Left colon (tissue), 2 donors: ENCODE measurements at regions not wholly inside any gene's neighbourhood (a gene's known extent, or its start where the extent isn't known, plus 50 kb on each side); places are given as distances from the start of the nearest gene placed in this dataset.
A peak's percentile ranks its signal among the peaks of the same experiment; 100 is the strongest.

Experiments used
- ATAC-seq: fragments of 200-7000 bp; cut with Tn5 transposase; one replicate; pipeline ENCODE4 v1.9.1; 2020; ENCODE audit warnings: mild to moderate bottlenecking, moderate library complexity
- DNase-seq, 2 donors: peaks; one replicate each; pipeline ENCODE4 v3.0.0-alpha.2; 2020
- intact Hi-C, 2 donors: fragments of 100-400 bp; cut with DNase I in 1 of 2; cut with micrococcal nuclease in 1 of 2; formaldehyde crosslinking; loops; one replicate each; pipeline versions ENCODE4 v1.11.2 to v1.14.0; 2022; cut with DNase I, micrococcal nuclease
- donor health status: DM: no; HTN: no; CAD: no.
- donor health status: DM: yes; HTN: yes; CAD: no.

DNA sequence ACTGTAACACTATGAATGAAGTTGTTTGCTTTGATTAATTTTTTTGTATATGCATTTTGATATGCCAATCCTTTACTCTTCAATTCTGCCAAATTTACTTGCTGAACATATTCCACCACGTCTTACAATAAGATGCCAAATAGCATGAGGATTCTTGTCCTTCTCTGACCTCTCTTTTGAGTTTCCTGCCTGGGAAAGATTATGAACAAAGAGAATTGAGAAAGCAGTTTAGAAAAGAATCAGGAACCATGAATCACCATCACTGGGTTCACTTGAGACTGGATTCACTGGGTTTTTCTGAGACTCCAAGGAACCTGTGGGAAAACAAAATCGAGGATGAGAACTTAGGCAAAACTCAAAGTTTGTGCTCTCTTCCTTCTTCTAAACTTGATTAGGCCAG is 256.5 kb downstream of the CETN3 start:
- intact Hi-C loops: no loop called here
- DNase-seq: no peak
- no peak for ATAC-seq

DNA sequence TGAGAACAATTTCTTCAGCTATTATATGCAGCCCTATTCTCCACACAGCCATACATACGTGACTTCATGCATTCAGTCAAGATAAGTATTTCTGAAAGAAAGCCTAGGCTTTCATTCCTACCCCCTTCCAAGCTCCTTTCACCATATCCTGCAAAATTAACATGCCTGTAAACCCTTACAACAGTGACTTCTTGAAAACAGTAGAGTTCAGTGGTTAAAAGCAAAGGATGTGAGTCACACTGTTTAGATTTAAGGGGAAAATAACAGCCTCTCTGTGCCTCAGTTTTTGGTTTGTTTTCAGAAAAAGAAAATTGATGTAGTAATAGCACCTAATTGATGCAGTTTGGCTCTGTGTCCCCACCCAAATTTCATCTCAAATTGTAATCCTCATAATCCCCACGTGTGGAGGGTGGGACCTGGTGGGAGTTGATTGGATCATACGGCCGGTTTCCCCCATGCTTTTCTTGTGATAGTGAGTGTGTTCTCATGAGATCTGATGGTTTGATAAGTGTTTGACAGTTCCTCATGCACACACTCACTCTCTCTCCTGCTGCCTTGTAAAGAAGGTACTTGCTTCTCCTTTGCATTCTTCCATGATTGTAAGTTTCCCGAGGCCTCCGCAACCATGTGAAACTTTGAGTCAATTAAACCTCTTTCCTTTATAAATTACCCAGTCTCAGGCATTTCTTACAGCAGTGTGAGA is 264.8 kb downstream of the CETN3 start:
- DNase-seq: no peak

DNA sequence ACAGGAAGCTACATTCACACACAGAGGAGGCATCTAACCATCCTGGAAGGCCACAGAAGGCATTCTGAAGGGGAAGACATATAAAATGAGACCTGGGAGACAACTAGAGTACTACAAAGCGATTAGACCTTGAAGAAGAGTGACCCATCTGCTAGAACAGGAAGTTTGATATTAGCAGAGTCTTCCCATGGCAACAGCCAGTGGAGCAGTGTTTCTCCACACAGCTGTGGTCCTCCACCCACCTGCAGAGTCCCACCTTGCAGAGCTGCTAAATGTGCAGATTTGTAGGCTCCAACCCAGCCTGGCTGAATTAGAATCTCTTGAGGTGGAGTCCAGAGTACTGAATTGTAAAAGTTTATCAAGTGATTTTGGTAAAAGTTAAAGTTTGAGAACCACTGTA is 267.0 kb downstream of the CETN3 start:
- ATAC-seq (no peak), DNase-seq (no peak)
- intact Hi-C loops: no loop called here

More for the DNA sequence above, 264.8 kb downstream of the CETN3 start:
- intact Hi-C loops: no loop called here
- no peak for ATAC-seq

DNA sequence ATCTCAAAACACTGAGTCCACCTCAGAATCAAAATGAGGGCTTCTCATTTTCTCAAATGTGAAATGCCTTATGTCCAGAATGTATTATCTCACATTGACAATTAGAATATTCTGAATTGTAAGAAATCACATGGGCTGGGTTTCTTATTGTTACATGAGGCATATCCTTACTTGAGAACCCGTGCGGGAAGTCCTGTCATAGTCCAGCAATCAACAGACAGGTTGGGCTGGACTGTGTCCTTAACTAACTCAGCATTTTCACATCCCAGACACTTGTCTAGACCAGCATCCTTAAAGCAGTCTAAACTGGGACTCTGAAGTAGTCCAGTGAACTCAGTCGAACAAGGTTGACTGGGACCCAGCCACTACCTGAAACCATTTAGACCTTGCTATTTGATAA is 267.6 kb downstream of the CETN3 start:
- DNase-seq (no peak), ATAC-seq (no peak)
- intact Hi-C loops: no loop called here

DNA sequence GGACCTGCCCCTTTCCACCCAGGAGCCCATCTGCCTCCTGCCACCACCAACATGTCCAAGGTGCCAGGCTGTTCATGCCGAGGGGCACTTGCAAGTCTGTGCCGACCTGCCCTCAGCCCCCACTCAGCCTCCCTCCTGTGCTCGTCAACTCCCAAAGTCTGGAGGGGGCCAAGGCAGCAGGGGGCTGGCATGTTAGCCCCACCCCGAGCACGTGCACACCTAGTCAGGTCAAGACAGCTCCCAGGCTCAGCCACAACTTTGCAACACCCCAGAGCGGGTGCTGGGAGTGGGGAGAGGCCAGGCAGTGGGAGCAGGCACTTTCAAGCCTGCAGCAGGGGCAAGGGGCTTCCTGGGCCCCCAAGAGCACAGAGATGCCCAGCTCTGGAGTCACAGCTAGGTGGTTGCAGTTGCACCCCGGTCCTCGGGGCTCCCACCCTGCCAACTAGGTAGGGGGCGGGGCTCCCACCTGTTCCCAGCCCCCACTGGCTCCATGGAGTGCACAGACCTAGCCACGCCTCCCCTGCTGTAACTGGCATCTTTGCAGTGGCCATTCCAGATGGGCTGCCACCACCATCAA is 272.5 kb downstream of the CETN3 start:
- DNase-seq (no peak), ATAC-seq (no peak)
- intact Hi-C loops: no loop called here

DNA sequence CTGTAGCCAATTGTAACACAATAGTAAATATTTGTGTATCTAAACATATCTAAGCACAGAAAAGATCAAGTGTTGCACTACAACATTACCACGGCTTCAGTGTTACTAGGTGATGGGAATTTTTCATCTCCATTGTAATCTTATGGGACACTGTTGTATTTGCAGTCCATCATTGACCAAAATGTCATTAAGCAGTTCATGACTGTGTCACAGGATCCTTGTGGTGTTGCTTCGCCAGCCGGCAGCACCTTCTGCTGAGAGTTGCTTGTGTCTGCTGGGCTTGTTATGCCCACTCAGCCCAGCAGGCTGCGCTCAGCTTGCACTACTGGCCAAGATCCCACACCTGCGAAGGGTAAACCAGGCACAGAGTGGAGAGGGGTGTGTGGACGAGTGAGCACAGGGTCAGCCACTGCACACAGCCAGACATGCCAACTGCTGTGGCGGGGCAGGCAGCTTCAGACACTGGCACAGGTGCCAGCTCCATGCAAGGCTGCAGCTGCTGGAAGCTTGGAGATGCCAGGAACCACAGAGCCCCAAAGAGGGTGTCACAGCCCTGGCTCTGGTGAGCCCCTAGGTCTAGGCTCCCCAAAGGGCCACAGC is 273.7 kb downstream of the CETN3 start:
- DNase-seq (peak in 1 of 2 donors; percentile 54), ATAC-seq (peak; percentile 91)
- intact Hi-C loops: no loop called here

DNA sequence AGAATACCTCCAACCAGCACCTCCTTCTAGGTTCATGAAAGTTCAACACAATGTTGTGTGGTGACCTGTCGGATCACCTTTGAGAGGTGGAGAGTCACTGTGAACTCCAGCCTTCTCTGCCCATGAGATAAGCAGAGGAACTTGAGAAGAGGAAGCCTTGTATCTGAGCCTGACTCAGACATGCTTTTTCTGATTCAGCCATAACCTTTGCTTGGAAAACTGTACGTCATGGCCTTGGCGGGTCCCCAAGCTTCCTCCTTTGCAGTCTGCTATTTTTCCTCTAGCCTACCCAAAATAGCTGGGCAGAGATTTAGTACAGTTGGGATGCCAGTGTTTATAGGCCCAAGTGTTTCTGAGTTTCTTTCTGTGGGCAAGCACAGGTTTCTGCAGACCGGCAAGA is 274.7 kb downstream of the CETN3 start:
- ATAC-seq (no peak), DNase-seq (peak in 1 of 2 donors; percentile 16)
- intact Hi-C loops: no loop called here

DNA sequence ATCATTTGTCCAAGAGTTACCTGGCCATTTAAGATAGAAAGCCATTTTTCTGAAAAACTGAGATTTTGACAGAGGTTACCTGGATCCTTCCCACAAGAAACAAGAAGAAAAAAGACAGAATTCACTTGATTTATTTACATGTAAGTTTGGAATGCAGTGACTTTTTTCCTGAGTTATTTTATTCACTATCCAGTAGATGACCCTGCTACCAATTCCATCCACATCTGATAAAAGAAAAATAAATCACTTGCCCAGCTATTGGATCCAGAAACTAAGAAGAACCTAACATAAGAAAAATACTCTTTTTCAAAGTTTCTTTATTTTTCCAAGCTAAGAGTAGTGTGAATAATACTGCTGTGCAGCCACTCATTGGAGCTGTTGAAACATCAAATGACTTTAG is 275.2 kb downstream of the CETN3 start:
- DNase-seq: no peak
- intact Hi-C loops: no loop called here
- no peak for ATAC-seq

DNA sequence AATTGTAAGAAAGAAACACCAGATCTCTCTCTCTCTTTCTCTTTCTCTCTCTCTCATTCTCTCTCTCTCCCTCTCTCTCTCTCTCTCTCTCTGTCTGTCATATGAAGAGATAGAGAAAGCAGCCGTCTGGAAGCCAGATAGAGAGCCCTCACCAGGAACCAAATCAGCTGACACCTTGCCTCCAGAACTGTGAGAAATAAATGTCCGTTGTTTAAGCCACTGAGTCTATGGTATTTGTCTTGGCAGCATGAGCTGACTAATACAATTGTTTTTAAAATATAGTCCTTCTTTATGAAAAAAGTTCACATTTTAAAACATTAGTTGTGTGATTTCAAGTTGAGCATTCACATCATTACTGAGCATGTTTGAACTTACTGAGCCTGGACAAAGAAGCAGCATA is 275.6 kb downstream of the CETN3 start:
- intact Hi-C loops: no loop called here
- DNase-seq (no peak), ATAC-seq (no peak)

DNA sequence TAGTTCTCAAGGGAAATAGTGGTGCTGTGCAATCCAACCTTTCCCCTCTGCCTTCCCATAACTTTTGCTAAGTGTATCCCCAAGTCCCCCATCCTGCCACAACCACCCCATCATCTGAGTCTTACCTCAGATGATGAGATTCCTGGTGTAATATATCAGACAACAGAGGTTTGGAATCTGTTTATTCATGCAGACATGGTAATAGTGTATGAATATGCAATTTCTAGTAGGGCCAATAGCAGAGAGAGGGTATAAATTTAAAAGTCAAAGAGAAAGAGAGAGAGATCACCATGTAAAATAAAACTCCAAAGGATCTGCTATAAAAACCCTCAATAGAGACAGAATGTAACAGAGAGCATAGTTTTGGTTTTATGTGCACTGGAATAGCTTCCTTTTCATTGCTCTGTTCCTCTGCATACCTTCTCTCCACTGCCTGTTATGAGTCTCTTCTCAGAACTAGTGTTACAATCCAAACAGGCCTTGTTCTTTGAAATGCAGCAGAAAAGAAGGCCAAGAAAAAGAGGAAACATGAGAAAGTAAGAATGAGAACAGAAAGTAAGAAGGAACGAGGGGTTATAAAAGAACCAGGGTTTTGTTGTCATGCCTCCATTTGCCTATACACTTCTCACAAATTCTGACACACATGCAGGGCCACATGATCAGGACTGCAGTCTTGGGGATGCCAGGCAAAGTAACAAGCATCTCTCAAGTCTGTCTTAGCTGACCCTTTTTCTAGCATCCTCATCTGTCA is 278.0 kb downstream of the CETN3 start:
- ATAC-seq (no peak), DNase-seq (no peak)
- intact Hi-C loops: no loop called here

DNA sequence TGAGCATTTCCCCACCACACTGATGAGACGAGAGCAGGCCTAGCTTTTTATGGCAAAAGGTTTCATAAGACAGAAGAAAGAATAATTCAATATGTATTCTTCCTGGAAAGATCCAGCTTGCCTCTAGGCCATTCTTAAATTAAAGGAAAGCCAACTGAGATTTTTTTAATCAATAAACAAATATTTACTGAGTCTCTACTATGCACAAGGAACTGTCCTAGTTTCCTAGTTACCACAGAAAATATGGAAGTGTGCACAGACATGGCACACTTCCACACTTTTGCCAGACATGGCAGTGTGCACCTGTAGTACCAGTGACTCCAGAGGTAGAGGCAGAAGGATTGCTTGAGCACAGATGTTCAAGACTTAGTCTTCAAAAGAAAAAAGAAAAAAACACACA is 281.0 kb downstream of the CETN3 start:
- ATAC-seq (no peak), DNase-seq (no peak)
- intact Hi-C loops: no loop called here

DNA sequence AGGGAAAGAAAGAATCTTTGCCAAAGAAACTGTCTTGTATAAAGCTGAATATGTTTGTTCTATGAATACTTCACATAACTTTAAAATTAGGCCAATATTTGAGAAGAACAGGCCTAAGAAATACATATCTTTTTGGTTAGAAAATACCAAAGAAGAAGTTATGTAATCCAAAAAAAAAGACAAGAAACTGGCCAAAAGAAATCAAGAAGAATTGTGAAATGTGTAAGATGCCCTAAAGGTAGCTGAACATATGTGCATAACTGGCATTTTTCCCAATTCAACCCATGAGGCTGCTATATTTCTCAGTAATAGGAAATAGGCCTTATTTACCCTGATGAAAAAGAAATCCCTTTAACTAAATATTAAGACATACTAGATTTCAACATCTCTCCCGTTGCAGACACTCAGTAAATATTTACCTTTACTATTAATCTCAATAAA is 290.0 kb downstream of the CETN3 start:
- ATAC-seq (no peak), DNase-seq (no peak)
- intact Hi-C loops: no loop called here

DNA sequence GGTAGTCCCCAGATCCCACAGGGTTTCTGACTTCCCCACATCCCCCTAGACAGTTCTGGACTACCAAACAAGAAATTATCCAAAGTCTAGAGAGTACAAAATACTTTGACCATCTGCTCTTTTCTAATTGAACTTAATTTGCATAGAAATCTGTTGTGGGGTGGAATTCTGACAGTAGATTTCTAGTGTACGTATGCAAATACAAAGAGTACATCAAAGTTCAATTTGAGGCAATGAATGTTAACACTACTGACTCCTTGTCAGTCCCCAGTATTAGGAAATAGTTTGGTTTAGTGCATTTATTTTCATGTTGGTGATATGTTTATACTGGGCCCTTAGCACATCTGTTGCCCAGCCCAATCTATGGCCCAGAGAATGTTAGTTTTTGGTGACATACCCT is 292.6 kb downstream of the CETN3 start:
- no peak for DNase-seq
- intact Hi-C loops: no loop called here
- ATAC-seq: no peak

DNA sequence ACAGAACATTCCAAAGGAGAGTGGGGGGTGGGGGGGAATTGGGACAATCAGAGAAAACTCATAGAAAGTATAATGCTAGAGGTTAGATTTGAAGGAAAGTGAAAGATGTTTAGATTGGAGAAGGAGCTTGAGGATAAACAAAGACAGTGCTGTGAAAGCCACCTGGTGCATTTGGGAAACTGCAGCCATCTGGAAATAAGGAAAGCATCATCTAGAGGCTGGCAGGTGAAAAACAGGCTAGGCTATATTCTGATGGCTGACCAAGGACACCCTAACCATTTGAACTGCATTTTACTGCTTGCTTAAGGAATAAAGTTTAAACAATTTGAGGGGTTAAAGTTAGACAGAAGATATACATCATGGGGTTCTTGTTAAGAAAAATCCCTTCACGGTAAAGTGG is 296.4 kb downstream of the CETN3 start:
- intact Hi-C loops: no loop called here
- ATAC-seq: no peak
- DNase-seq: no peak

DNA sequence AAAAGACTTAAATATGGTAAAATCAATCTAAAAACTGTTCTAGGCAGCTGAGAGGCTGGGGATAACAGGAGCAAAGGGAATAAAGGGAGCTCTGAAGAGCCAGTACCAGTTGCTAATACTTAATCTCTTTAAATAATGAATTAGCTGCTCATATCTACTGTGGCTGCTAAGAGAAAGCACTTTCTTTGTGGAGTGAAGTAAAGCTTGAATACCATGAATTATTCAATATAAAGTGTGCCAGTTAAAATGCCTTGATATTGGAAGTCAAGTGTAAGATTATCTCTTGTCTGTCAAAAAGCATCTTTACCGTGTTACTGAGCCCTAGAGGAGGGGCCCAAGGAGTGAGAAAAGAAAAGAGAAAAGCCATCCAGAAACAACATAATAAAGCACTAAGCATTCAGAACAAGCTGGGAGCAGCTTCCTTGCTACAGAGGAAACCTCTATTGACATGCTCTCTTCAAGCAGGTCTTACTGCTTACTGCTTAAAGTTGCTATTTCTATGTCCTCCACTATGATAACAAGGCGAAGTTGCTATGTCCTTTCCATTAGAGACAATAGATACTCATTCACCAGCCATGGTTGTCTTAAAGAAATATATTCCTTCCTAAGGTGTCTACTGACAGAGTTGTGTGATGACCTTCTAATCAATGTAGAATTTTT is 297.4 kb downstream of the CETN3 start:
- intact Hi-C loops: no loop called here
- ATAC-seq (no peak), DNase-seq (no peak)

DNA sequence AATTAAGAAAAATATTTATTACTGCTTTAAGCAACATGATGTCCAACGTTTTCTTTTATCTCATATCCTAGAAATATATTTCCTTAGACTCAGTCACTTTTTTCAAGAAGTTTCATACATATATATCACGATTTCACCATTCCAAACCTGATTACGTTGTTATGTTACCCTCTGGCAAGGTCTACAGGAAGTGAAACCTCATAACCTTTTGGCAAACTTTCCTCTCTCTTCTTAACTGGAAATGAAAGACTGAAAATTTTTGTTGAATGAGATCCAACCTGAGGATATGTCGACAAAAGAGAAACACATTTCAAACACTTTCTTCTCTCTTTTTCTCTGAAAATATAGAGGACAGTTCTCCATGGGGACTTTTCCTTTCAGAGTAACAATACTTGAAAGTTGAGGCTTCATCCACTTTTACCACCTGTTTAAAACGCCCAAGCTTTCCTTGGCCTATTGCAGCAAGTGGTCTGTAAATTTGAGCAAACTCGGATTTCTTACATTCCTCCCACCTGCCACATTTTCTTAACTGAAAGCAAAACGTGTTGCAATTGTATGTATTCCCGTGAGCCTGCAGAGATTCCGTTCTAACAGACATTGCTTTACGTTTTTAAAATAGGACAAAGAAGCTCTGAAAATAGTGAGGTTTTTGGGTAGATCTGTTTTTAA is 298.1 kb downstream of the CETN3 start:
- intact Hi-C loops: no loop called here
- DNase-seq (no peak), ATAC-seq (no peak)

DNA sequence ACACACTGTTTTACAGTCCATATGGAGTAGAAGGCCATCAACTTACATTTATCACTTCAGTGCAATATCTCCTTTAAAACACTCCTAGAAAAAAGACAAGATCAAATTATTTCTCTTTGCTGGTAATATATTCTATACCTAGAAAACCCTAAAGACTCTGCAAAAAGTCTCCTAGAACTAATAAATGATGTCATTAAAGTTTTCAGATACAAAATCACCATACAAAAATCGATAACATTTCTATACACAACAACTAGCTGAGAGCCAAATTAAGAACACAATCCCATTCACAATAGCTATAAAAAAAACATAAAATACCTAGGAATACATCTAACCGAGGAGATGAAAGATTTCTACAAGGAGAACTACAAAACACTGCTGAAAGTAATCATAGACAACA is 300.3 kb downstream of the CETN3 start:
- intact Hi-C loops: no loop called here
- ATAC-seq (no peak), DNase-seq (no peak)

DNA sequence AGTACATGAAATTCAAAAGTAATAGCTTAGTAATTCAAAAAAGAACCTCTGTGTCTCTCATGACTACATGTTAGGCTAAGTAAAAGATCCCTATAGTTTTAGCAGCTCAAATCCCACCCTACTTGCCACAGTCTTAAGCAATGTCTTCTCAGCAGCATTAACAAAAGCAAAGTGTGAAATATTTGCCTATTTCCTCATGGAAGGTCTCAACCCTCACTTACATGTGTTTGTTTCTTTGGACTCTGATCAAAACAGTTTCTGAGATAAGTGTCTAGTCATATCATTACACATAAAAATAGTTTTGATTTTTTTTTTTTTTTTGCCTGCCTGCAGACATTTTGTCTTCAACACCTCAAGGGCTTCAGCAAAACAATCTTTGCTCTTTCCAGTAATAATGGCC is 310.5 kb downstream of the CETN3 start:
- DNase-seq (no peak), ATAC-seq (no peak)
- intact Hi-C loops: no loop called here

DNA sequence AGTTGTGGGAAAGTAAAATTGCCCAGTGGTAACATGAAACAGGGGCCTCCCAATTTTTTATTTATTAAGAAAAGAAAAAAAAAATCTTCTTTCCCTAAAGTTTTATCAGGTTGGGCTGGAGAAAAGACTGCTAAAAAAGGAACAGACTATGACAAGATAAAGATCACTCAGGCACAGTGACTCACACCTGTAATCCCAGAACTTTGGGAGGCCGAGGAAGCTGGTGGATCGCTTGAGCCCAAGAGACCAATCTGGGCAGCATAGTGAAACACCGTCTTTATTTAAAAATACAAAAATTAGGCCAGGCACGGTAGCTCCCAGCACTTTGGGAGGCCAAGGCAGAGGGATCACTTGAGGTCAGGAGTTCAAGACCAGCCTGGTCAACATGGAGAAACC is 312.5 kb downstream of the CETN3 start:
- DNase-seq: no peak
- ATAC-seq: no peak
- intact Hi-C loops: no loop called here
